ENCODE measurements at regions not wholly inside any gene's neighbourhood (a gene's known extent, or its start where the extent isn't known, plus 50 kb on each side); places are given as distances from the start of the nearest gene placed in this dataset.
"Not testable (repeated sequence)": the region's sequence is repeated elsewhere in the genome, so short reads cannot be mapped to it uniquely, and the experiment has no call there.

DNA sequence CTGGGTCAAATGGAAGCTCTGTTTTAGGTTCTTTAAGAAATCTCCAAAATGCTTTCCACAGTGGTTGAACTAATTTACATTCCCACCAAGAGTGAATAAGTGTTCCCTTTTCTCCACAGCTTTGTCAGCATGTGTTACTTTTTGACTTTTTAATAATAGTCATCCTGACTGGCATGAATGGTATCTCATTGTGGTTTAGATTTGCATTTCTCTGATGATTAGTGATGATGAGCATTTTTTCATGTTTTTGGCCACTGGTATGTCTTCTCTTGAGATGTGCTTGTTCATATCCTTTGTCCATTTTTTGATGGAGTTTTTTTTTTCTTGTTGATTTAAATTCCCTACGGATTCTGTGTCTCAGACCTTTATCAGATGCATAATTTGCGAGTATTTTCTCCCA is 745.0 kb upstream of the BCHE start:
- intact Hi-C loops (cut with micrococcal nuclease) = no loop called here
- H3K27ac ChIP-seq (ENCODE audit: low read length) = no peak overlapping the region
- no peak overlapping the region for H3K4me2 ChIP-seq (ENCODE audit: low read length)
- H3K27me3 ChIP-seq (ENCODE audit: low read length) = no peaks in the 10 kb centered on the region
- H4K20me1 ChIP-seq (ENCODE audit: low read length) = no peaks in the 10 kb centered on the region
- H3F3A ChIP-seq (ENCODE audit: low read length, unreplicated experiment) = no peaks in the 10 kb centered on the region
- no peaks in the 10 kb centered on the region for H3K79me2 ChIP-seq (ENCODE audit: low read length)
- no peak for DNase-seq
- ATAC-seq = no peak
- no peak overlapping the region for H3K4me3 ChIP-seq (ENCODE audit: low read length)
- H3K9ac ChIP-seq (ENCODE audit: low read length) = no peak overlapping the region
- no peak overlapping the region for H2AFZ ChIP-seq (ENCODE audit: low read length)
- no peaks in the 10 kb centered on the region for H3K9me3 ChIP-seq (ENCODE audit: low read length)
- BruUV-seq (replicated peaks) = no TSS peak
- H3K4me1 ChIP-seq (ENCODE audit: insufficient read depth, low read length) = no peaks in the 10 kb centered on the region
- H3K36me3 ChIP-seq (ENCODE audit: low read depth, low read length) = no peaks in the 10 kb centered on the region
- ChIA-PET POLR2A (ENCODE audit: unreplicated experiment) (no interaction called here), CTCF (no interaction called here)
- TF ChIP-seq, protein P1, sequence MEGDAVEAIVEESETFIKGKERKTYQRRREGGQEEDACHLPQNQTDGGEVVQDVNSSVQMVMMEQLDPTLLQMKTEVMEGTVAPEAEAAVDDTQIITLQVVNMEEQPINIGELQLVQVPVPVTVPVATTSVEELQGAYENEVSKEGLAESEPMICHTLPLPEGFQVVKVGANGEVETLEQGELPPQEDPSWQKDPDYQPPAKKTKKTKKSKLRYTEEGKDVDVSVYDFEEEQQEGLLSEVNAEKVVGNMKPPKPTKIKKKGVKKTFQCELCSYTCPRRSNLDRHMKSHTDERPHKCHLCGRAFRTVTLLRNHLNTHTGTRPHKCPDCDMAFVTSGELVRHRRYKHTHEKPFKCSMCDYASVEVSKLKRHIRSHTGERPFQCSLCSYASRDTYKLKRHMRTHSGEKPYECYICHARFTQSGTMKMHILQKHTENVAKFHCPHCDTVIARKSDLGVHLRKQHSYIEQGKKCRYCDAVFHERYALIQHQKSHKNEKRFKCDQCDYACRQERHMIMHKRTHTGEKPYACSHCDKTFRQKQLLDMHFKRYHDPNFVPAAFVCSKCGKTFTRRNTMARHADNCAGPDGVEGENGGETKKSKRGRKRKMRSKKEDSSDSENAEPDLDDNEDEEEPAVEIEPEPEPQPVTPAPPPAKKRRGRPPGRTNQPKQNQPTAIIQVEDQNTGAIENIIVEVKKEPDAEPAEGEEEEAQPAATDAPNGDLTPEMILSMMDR (conservative IDR thresholded peaks at IDR 0.05; ENCODE audit: low read depth, low read length) = no peak
- no peak for TF ChIP-seq EZH2 (IDR thresholded peaks at IDR 0.05; ENCODE audit: low read length, unreplicated experiment)
- TF ChIP-seq EZH2phosphoT487 (IDR thresholded peaks at IDR 0.05; ENCODE audit: borderline replicate concordance, low read length) = no peak
- H3K9me2 ChIP-seq (replicated peaks; ENCODE audit: low read length) = no peaks in the 10 kb centered on the region

DNA sequence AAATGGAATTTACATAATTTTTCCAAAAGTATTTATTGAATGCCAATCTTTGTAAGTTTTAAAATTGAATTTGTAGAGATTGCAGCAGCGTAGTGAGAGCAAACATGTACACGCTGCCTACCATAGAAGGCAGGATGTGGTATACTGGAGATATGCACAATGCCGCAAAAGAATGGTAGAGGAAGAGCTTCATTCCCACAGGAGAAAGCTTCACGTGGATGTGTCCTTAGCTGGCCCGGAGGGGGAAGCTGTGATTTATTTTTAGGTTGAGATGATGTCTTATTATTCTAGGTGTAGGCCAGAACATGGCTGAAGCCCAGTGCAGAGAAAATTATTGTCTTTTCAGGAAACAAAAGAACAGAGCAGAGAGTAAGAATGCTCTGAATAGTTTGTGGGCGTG is 743.3 kb upstream of the BCHE start:
- intact Hi-C loops (cut with micrococcal nuclease) = no loop called here
- Histone ChIP-seq H3K4me3 (ENCODE audit: low read length) (no peak overlapping the region), H3K4me2 (ENCODE audit: low read length) (no peak overlapping the region), H3K9ac (ENCODE audit: low read length) (no peak overlapping the region), H2AFZ (ENCODE audit: low read length) (no peak overlapping the region), H3K27ac (ENCODE audit: low read length) (no peak overlapping the region), H3K27me3 (ENCODE audit: low read length) (no peaks in the 10 kb centered on the region), H4K20me1 (ENCODE audit: low read length) (no peaks in the 10 kb centered on the region), H3K9me3 (ENCODE audit: low read length) (no peaks in the 10 kb centered on the region), H3K36me3 (ENCODE audit: low read depth, low read length) (no peaks in the 10 kb centered on the region), H3F3A (ENCODE audit: low read length, unreplicated experiment) (no peaks in the 10 kb centered on the region), H3K4me1 (ENCODE audit: insufficient read depth, low read length) (no peaks in the 10 kb centered on the region), H3K79me2 (ENCODE audit: low read length) (no peaks in the 10 kb centered on the region), H3K9me2 (replicated peaks; ENCODE audit: low read length) (no peaks in the 10 kb centered on the region)
- no peak for ATAC-seq
- TF ChIP-seq, protein P1 (conservative IDR thresholded peaks at IDR 0.05; ENCODE audit: low read depth, low read length) = no peak
- no peak for TF ChIP-seq EZH2 (IDR thresholded peaks at IDR 0.05; ENCODE audit: low read length, unreplicated experiment)
- POLR2A ChIA-PET (ENCODE audit: unreplicated experiment) = no interaction called here
- CTCF ChIA-PET = no interaction called here
- no TSS peak for BruUV-seq (replicated peaks)
- DNase-seq = no peak

DNA sequence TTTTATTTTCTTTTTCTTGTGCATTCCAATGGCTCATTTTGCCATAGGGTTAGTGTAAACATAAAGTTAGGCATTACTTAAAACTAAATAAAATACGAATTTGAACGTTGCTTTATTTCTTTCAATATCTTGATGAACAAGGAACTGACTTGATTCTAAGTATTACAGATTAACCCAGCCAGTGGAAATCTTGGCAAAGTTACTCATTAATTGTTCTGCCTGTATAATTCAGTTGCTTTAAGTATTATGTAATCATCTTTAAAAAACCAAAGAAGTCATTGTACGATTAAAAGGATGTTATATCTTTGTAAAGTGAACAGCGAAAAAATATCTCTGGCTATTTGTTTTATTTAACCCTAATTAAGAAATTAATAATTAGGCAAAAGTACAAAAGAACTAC is 737.9 kb upstream of the BCHE start:
- H4K20me1 ChIP-seq (ENCODE audit: low read length) = no peaks in the 10 kb centered on the region
- ATAC-seq (no peak), DNase-seq (no peak)
- ChIA-PET POLR2A (ENCODE audit: unreplicated experiment) (no interaction called here), CTCF (no interaction called here)
- H3K9ac ChIP-seq (ENCODE audit: low read length) = no peak overlapping the region
- H3K36me3 ChIP-seq (ENCODE audit: low read depth, low read length) = no peaks in the 10 kb centered on the region
- no TSS peak for BruUV-seq (replicated peaks)
- H3K9me2 ChIP-seq (replicated peaks; ENCODE audit: low read length) = no peaks in the 10 kb centered on the region
- no peak overlapping the region for H3K27ac ChIP-seq (ENCODE audit: low read length)
- TF ChIP-seq EZH2phosphoT487 (IDR thresholded peaks at IDR 0.05; ENCODE audit: borderline replicate concordance, low read length) = no peak
- no peak for TF ChIP-seq EZH2 (IDR thresholded peaks at IDR 0.05; ENCODE audit: low read length, unreplicated experiment)
- TF ChIP-seq, protein P1 (conservative IDR thresholded peaks at IDR 0.05; ENCODE audit: low read depth, low read length) = no peak
- no peaks in the 10 kb centered on the region for H3K4me1 ChIP-seq (ENCODE audit: insufficient read depth, low read length)
- H3K27me3 ChIP-seq (ENCODE audit: low read length) = no peaks in the 10 kb centered on the region
- no peaks in the 10 kb centered on the region for H3K79me2 ChIP-seq (ENCODE audit: low read length)
- no peaks in the 10 kb centered on the region for H3F3A ChIP-seq (ENCODE audit: low read length, unreplicated experiment)
- no peak overlapping the region for H3K4me2 ChIP-seq (ENCODE audit: low read length)
- H3K4me3 ChIP-seq (ENCODE audit: low read length) = no peak overlapping the region
- intact Hi-C loops (cut with micrococcal nuclease) = no loop called here
- H3K9me3 ChIP-seq (ENCODE audit: low read length) = peaks cover 9% of the 10 kb centered on the region; the same call in 1 of the 2 replicates
- no peak overlapping the region for H2AFZ ChIP-seq (ENCODE audit: low read length)

DNA sequence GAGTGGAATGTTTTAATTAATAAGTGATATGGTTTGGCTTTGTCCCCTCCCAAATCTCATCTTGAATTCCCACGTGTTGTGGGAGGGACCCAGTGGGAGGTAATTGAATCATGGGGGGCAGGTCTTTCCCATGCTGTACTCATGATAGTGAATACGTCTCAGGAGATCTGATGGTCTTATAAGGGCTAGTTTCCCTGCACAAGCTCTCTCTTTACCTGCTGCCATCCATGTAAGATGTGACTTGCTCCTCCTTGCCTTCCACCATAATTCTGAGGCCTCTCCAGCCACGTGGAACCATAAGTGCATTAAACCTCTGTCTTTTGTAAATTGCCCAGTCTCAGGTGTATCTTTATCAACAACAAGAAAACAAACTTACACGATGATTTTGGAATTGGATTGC is 734.5 kb upstream of the BCHE start:
- POLR2A ChIA-PET (ENCODE audit: unreplicated experiment); H3K27me3 ChIP-seq (ENCODE audit: low read length); H3K27ac ChIP-seq (ENCODE audit: low read length); H4K20me1 ChIP-seq (ENCODE audit: low read length); H3K36me3 ChIP-seq (ENCODE audit: low read depth, low read length); ATAC-seq; H3F3A ChIP-seq (ENCODE audit: low read length, unreplicated experiment); H3K79me2 ChIP-seq (ENCODE audit: low read length); H2AFZ ChIP-seq (ENCODE audit: low read length); CTCF ChIA-PET; H3K4me3 ChIP-seq (ENCODE audit: low read length); DNase-seq; H3K4me2 ChIP-seq (ENCODE audit: low read length); H3K9ac ChIP-seq (ENCODE audit: low read length); H3K9me2 ChIP-seq (replicated peaks; ENCODE audit: low read length); intact Hi-C loops (cut with micrococcal nuclease); BruUV-seq (replicated peaks); H3K4me1 ChIP-seq (ENCODE audit: insufficient read depth, low read length); H3K9me3 ChIP-seq (ENCODE audit: low read length): not testable (repeated sequence)
